A549 (cell line): ENCODE measurements at regions not wholly inside any gene's neighbourhood (a gene's known extent, or its start where the extent isn't known, plus 50 kb on each side); places are given as distances from the start of the nearest gene placed in this dataset.

Source experiments
- ATAC-seq, 2 experiments: fragments of 200-7000 bp in 1 of 2; fragments of >200 bp in 1 of 2; cut with Nextera tagmentation in 1 of 2; cut with Tn5 transposase in 1 of 2; 3 replicates each; pipeline versions ENCODE4 v1.8.0 to v1.9.1; 2018 to 2020; ENCODE audit warnings: mild to moderate bottlenecking in 1 of 2, moderate library complexity in 1 of 2
- CTCF ChIA-PET: fragments of 300-600 bp; sonication (Branson Sonifier 250); formaldehyde crosslinking; extraction: SDS; loops from one replicate; lab custom pipeline; 2021; ENCODE audit warnings: antibody characterized with exemption, inconsistent platforms; lab: Yijun Ruan, JAX
- POLR2A ChIA-PET: fragments of 350-600 bp; formaldehyde crosslinking; extraction: SDS; loops from one replicate; lab custom pipeline; 2021; ENCODE audit warnings: antibody characterized with exemption, inconsistent platforms; lab: Yijun Ruan, JAX
- DNase-seq, 2 experiments: peaks; one replicate each; pipeline versions ENCODE4 v3.0.0 to v3.0.0-alpha.2; 2011 to 2016; ENCODE audit warnings: low read depth in 1 of 2, low spot score in 1 of 2
- FAIRE-seq: peaks from 2 replicates; lab custom pipeline; 2011; peaks lifted over from hg19 to GRCh38; lab: Jason Lieb, UNC
- H3K27ac ChIP-seq, 2 experiments: fragments of >200 bp; sonication (Bioruptor Twin); formaldehyde crosslinking; 3 replicates each; pipeline ENCODE4 v1.5.1; 2016 to 2017
- H3K4me1 ChIP-seq: fragments of >200 bp; sonication (Bioruptor Twin); formaldehyde crosslinking; 3 replicates; pipeline ENCODE4 v1.6.1; 2016
- H3K4me2 ChIP-seq: fragments of >200 bp; sonication (Bioruptor Twin); formaldehyde crosslinking; 3 replicates; pipeline ENCODE4 v1.6.1; 2016
- H3K4me3 ChIP-seq: fragments of >200 bp; sonication (Bioruptor Twin); formaldehyde crosslinking; 3 replicates; pipeline ENCODE4 v1.5.1; 2016
- H3K9me3 ChIP-seq: fragments of >200 bp; sonication (Bioruptor Twin); formaldehyde crosslinking; 3 replicates; pipeline ENCODE4 v1.6.1; 2016
- CHD4 ChIP-seq: fragments of 200-600 bp; sonication (generic); IDR thresholded peaks from 2 replicates; pipeline ENCODE4 v1.6.1; 2016; ENCODE audit warnings: antibody characterized with exemption, mild to moderate bottlenecking, borderline replicate concordance
- EHMT2 ChIP-seq: fragments of 200-600 bp; sonication (generic); IDR thresholded peaks from 2 replicates; pipeline ENCODE4 v1.6.1; 2016; ENCODE audit warnings: antibody characterized with exemption, low read depth, mild to moderate bottlenecking, moderate library complexity
- FOSB ChIP-seq: fragments of 250-450 bp; sonication (Bioruptor Pico); IDR thresholded peaks from 2 replicates; pipeline ENCODE4 v1.5.0; 2020; ENCODE audit warnings: mild to moderate bottlenecking, moderate library complexity
- HES2 ChIP-seq: fragments of >200 bp; sonication (Bioruptor Twin); formaldehyde crosslinking; IDR thresholded peaks from 2 replicates; pipeline ENCODE4 v1.6.1; 2016
- HMGXB4 ChIP-seq: fragments of 250-450 bp; sonication (Bioruptor Pico); IDR thresholded peaks from 2 replicates; pipeline ENCODE4 v1.5.0; 2021; ENCODE audit warnings: mild to moderate bottlenecking, moderate library complexity, borderline replicate concordance
- JUNB ChIP-seq: fragments of >200 bp; sonication (Bioruptor Twin); formaldehyde crosslinking; IDR thresholded peaks from 2 replicates; pipeline ENCODE4 v1.6.1; 2016
- KDM1A ChIP-seq: fragments of 200-600 bp; sonication (generic); IDR thresholded peaks from 2 replicates; pipeline ENCODE4 v1.6.1; 2016; ENCODE audit warnings: low read depth, mild to moderate bottlenecking
- KDM5A ChIP-seq: fragments of 200-600 bp; sonication (generic); IDR thresholded peaks from 2 replicates; pipeline ENCODE4 v1.6.1; 2016; ENCODE audit warnings: antibody characterized with exemption, mild to moderate bottlenecking
- NPAS2 ChIP-seq: fragments of 250-450 bp; sonication (Bioruptor Pico); IDR thresholded peaks from 2 replicates; pipeline ENCODE4 v1.8.0; 2022; ENCODE audit warnings: mild to moderate bottlenecking, moderate library complexity, borderline replicate concordance
- PHF8 ChIP-seq: fragments of 200-600 bp; sonication (generic); IDR thresholded peaks from 2 replicates; pipeline ENCODE4 v1.6.1; 2016; ENCODE audit warnings: low read depth, mild to moderate bottlenecking, antibody characterized with exemption, moderate library complexity, borderline replicate concordance
- SREBF2 ChIP-seq: fragments of 450-650 bp; IDR thresholded peaks from 2 replicates; pipeline ENCODE4 v1.6.1; 2014; ENCODE audit warnings: mild to moderate bottlenecking, moderate library complexity
- TFCP2L1 ChIP-seq: fragments of 250-450 bp; sonication (Bioruptor Pico); IDR thresholded peaks from 2 replicates; pipeline ENCODE4 v1.5.0; 2021; ENCODE audit warnings: mild to moderate bottlenecking
- USF2 ChIP-seq: fragments of 450-650 bp; IDR thresholded peaks from 2 replicates; pipeline ENCODE4 v1.6.1; 2014; ENCODE audit warnings: antibody characterized with exemption
- ZNF302 ChIP-seq: fragments of 250-450 bp; sonication (Bioruptor Pico); IDR thresholded peaks from 2 replicates; pipeline ENCODE4 v1.9.0; 2021; ENCODE audit warnings: inconsistent platforms, mild to moderate bottlenecking, moderate library complexity
- WGBS: methylation state at CpG from one replicate; pipeline ENCODE4 v1.1.6; 2017; ENCODE audit errors: missing lambda C conversion rate; 5-methylcytosine and 5-hydroxymethylcytosine counted together
- TF ChIP-seq, protein P1 (sequence below): IDR thresholded peaks from 2 replicates; pipeline ENCODE4 v1.6.1; 2012

DNA sequence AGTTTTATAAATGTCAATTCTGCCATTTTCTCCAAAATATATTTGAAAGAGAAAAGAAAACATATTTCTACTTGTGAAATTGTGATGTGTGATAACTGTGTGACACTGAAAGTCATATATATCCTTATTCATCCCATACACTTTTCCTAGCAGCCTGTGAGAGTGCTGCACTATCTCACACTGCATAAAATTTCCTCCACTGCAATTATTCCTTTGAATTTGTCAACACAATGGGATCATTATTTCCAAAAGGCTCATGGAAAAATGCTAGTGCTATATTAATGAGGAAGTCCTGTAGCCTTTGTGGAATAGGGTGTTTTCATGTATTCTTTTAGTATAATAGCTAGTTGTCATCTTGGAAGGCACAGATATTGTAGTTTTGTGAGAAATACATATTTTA lies 504.1 kb downstream of the RPL10L start:
- CTCF ChIA-PET: no interaction called here
- ATAC-seq: no peak
- TF ChIP-seq TFCP2L1 (CRISPR knock-in tag): no peak

DNA sequence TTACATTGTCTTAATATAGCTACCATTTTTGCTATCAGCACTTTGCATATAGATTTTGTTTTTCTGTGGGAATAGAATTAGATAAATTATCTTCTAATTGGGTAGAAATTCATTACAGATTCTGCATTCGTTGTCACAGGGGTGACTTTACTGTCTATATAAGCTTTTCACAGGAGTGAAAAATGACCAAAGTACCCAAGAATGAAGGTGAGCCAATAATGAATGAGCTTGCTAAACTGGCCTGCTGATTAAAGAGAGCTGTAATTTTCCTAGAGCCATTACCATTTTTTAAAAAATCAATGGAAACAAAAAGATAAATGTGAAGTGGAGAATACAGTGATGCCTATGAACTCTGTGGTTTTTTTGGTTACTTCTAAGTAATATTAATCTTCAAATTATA lies 504.6 kb downstream of the RPL10L start:
- ATAC-seq: no peak
- FAIRE-seq: no peak
- WGBS: 0% methylated on average over 1 of the region's 1 CpG
- CTCF ChIA-PET: no interaction called here
- TF ChIP-seq, protein P1, sequence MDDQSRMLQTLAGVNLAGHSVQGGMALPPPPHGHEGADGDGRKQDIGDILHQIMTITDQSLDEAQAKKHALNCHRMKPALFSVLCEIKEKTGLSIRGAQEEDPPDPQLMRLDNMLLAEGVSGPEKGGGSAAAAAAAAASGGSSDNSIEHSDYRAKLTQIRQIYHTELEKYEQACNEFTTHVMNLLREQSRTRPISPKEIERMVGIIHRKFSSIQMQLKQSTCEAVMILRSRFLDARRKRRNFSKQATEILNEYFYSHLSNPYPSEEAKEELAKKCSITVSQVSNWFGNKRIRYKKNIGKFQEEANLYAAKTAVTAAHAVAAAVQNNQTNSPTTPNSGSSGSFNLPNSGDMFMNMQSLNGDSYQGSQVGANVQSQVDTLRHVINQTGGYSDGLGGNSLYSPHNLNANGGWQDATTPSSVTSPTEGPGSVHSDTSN: no peak
- no peak for TF ChIP-seq HMGXB4 (CRISPR knock-in tag)
- no peak for TF ChIP-seq PHF8
- TF ChIP-seq NPAS2 (CRISPR knock-in tag): no peak
- TF ChIP-seq KDM1A: no peak
- TF ChIP-seq, all 56 proteins: peak for 0
- H3K4me3 ChIP-seq: no peak overlapping the region
- DNase-seq: no peak
- POLR2A ChIA-PET: no interaction called here
- H3K27ac ChIP-seq: no peak overlapping the region
- no peak overlapping the region for H3K4me2 ChIP-seq
- H3K4me1 ChIP-seq: no peaks in the 10 kb centered on the region
- H3K9me3 ChIP-seq: no peaks in the 10 kb centered on the region

More for the DNA sequence above, 504.1 kb downstream of the RPL10L start:
- Histone ChIP-seq H3K4me2 (no peak overlapping the region), H3K27ac (no peak overlapping the region), H3K4me1 (no peaks in the 10 kb centered on the region), H3K4me3 (no peak overlapping the region), H3K9me3 (no peaks in the 10 kb centered on the region)
- no peak for DNase-seq
- POLR2A ChIA-PET: no interaction called here
- FAIRE-seq: no peak

GRCh38 chr14:46140445-46140844 lies 511.1 kb downstream of the RPL10L start:
- ATAC-seq (no peak), DNase-seq (no peak), FAIRE-seq (no peak)
- Histone ChIP-seq H3K4me2 (no peak overlapping the region), H3K4me1 (no peaks in the 10 kb centered on the region), H3K4me3 (no peak overlapping the region), H3K9me3 (no peaks in the 10 kb centered on the region), H3K27ac (no peak overlapping the region)
- CTCF ChIA-PET: no interaction called here
- TF ChIP-seq ZNF302 (CRISPR knock-in tag) (no peak), CHD4 (no peak), SREBF2 (no peak), HES2 (no peak)
- WGBS: 2% methylated on average over 2 of the region's 2 CpGs
- POLR2A ChIA-PET: no interaction called here

DNA sequence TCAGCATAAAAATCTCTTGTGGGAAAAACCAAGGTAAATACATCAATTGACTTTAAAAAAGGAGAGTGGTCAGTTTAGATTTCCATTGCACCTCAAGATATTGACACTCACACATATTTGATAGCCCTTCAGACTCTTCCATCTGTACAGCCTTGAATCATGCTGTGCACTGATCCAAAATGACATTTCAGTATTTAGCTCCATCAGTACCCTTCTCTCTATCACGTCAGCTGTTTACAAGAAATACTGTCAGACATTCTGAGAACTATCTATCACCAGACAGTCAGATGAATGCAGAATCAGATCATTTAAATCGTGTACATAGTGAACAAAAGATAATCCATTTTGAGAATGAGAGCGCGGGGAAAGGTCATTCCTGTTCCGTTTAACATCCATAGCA lies 511.9 kb downstream of the RPL10L start:
- no peak for FAIRE-seq
- TF ChIP-seq FOSB (CRISPR knock-in tag): no peak
- TF ChIP-seq, all 56 proteins: peak for 0
- ATAC-seq: no peak
- DNase-seq: no peak
- Histone ChIP-seq H3K4me3 (no peak overlapping the region), H3K9me3 (no peaks in the 10 kb centered on the region), H3K4me1 (no peaks in the 10 kb centered on the region), H3K4me2 (no peak overlapping the region), H3K27ac (no peak overlapping the region)
- POLR2A ChIA-PET: no interaction called here
- 8% methylated on average over 5 of the region's 5 CpGs for WGBS
- CTCF ChIA-PET: no interaction called here

DNA sequence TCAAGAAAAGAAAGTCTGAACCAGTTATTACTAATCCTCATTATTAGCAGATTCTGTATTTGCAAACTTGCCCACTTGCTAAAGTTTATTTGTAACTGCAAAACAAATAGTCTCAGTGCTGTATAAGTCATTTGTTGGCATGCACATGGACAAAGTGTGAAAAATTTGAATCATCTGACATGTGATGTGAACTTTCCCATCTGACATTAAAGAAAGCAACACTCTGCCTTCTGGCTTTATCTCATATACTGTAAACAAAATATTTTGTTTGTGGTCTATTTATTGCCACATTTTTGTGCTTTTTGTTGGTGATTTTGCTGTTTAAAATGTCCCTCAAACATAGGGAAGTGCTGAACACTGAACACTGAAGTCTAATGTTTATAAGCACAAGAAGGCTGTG lies 513.8 kb downstream of the RPL10L start:
- Histone ChIP-seq H3K4me3 (no peak overlapping the region), H3K4me1 (no peaks in the 10 kb centered on the region), H3K9me3 (no peaks in the 10 kb centered on the region), H3K4me2 (no peak overlapping the region), H3K27ac (no peak overlapping the region)
- no peak for DNase-seq
- POLR2A ChIA-PET: no interaction called here
- no peak for FAIRE-seq
- CTCF ChIA-PET: no interaction called here
- ATAC-seq: no peak
- TF ChIP-seq USF2 (no peak), SREBF2 (no peak), EHMT2 (no peak), PHF8 (no peak), KDM5A (no peak), JUNB (no peak), KDM1A (no peak)
